ENCODE measurements at regions not wholly inside any gene's neighbourhood (a gene's known extent, or its start where the extent isn't known, plus 50 kb on each side); places are given as distances from the start of the nearest gene placed in this dataset.

- TF ChIP-seq, protein P1, sequence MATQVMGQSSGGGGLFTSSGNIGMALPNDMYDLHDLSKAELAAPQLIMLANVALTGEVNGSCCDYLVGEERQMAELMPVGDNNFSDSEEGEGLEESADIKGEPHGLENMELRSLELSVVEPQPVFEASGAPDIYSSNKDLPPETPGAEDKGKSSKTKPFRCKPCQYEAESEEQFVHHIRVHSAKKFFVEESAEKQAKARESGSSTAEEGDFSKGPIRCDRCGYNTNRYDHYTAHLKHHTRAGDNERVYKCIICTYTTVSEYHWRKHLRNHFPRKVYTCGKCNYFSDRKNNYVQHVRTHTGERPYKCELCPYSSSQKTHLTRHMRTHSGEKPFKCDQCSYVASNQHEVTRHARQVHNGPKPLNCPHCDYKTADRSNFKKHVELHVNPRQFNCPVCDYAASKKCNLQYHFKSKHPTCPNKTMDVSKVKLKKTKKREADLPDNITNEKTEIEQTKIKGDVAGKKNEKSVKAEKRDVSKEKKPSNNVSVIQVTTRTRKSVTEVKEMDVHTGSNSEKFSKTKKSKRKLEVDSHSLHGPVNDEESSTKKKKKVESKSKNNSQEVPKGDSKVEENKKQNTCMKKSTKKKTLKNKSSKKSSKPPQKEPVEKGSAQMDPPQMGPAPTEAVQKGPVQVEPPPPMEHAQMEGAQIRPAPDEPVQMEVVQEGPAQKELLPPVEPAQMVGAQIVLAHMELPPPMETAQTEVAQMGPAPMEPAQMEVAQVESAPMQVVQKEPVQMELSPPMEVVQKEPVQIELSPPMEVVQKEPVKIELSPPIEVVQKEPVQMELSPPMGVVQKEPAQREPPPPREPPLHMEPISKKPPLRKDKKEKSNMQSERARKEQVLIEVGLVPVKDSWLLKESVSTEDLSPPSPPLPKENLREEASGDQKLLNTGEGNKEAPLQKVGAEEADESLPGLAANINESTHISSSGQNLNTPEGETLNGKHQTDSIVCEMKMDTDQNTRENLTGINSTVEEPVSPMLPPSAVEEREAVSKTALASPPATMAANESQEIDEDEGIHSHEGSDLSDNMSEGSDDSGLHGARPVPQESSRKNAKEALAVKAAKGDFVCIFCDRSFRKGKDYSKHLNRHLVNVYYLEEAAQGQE (IDR thresholded peaks at IDR 0.05; ENCODE audit: low read depth): no peak
- no peak for TF ChIP-seq RAD21 (IDR thresholded peaks at IDR 0.05; ENCODE audit: low read depth)
- TF ChIP-seq EP300 (IDR thresholded peaks at IDR 0.05; ENCODE audit: borderline replicate concordance): no peak
- TF ChIP-seq TCF12 (IDR thresholded peaks at IDR 0.05; ENCODE audit: low read depth): no peak
- no peak for TF ChIP-seq YY1 (IDR thresholded peaks at IDR 0.05; ENCODE audit: low read depth)
- TF ChIP-seq, protein P2, sequence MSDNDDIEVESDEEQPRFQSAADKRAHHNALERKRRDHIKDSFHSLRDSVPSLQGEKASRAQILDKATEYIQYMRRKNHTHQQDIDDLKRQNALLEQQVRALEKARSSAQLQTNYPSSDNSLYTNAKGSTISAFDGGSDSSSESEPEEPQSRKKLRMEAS (IDR thresholded peaks at IDR 0.05): no peak
- TF ChIP-seq ZBTB7A (IDR thresholded peaks at IDR 0.05; ENCODE audit: low read depth): no peak
These were observed 431.0 kb upstream of the SOX9 start for GRCh38 chr17:71689782-71690181.
